ENCODE measurements at regions not wholly inside any gene's neighbourhood (a gene's known extent, or its start where the extent isn't known, plus 50 kb on each side); places are given as distances from the start of the nearest gene placed in this dataset.

GRCh38 chr18:51668607-51669006 is 471.1 kb upstream of the MEX3C start:
- TF ChIP-seq CTCF (IDR thresholded peaks at IDR 0.05; ENCODE audit: insufficient read depth, missing control alignments) = no peak
- FAIRE-seq (peak; percentile 91), DNase-seq (ENCODE audit: insufficient read length, low spot score) (no peak)

GRCh38 chr18:51686590-51686989 is 489.1 kb upstream of the MEX3C start:
- no peak for DNase-seq (ENCODE audit: insufficient read length, low spot score)
- no peak for TF ChIP-seq CTCF (IDR thresholded peaks at IDR 0.05; ENCODE audit: insufficient read depth, missing control alignments)
- FAIRE-seq = no peak

GRCh38 chr18:51687845-51688585 is 490.5 kb upstream of the MEX3C start:
- FAIRE-seq = no peak
- DNase-seq (ENCODE audit: insufficient read length, low spot score) = no peak
- no peak for TF ChIP-seq CTCF (IDR thresholded peaks at IDR 0.05; ENCODE audit: insufficient read depth, missing control alignments)

- TF ChIP-seq CTCF (IDR thresholded peaks at IDR 0.05; ENCODE audit: insufficient read depth, missing control alignments) = no peak
- DNase-seq (ENCODE audit: insufficient read length, low spot score) = no peak
- peak; percentile 68 for FAIRE-seq
Measured at GRCh38 chr18:51692612-51693011, 495.1 kb upstream of the MEX3C start.

- DNase-seq (ENCODE audit: insufficient read length, low spot score) (no peak), FAIRE-seq (no peak)
- TF ChIP-seq CTCF (IDR thresholded peaks at IDR 0.05; ENCODE audit: insufficient read depth, missing control alignments) = no peak
Measured at GRCh38 chr18:51711298-51711889, 513.9 kb upstream of the MEX3C start.

- DNase-seq (ENCODE audit: insufficient read length, low spot score) (no peak), FAIRE-seq (no peak)
- no peak for TF ChIP-seq CTCF (IDR thresholded peaks at IDR 0.05; ENCODE audit: insufficient read depth, missing control alignments)
Measured at GRCh38 chr18:51712821-51713220, 515.3 kb upstream of the MEX3C start.

GRCh38 chr18:51716277-51716676 is 518.8 kb upstream of the MEX3C start:
- DNase-seq (ENCODE audit: insufficient read length, low spot score) (no peak), FAIRE-seq (no peak)
- no peak for TF ChIP-seq CTCF (IDR thresholded peaks at IDR 0.05; ENCODE audit: insufficient read depth, missing control alignments)

Measured in D721Med (cell line).